ENCODE measurements at regions not wholly inside any gene's neighbourhood (a gene's known extent, or its start where the extent isn't known, plus 50 kb on each side); places are given as distances from the start of the nearest gene placed in this dataset.
"Not testable (repeated sequence)": the region's sequence is repeated elsewhere in the genome, so short reads cannot be mapped to it uniquely, and the experiment has no call there.

- not testable (repeated sequence) for DNase-seq (ENCODE audit: low read depth in 2 of 2)
Measured at GRCh38 chr18:15315301-15315700, 567.3 kb downstream of the ANKRD30B start.

GRCh38 chr18:15318655-15319054 is 570.7 kb downstream of the ANKRD30B start:
- not testable (repeated sequence) for DNase-seq (ENCODE audit: low read depth in 2 of 2)

GRCh38 chr18:15329713-15330112 is 581.7 kb downstream of the ANKRD30B start:
- DNase-seq (ENCODE audit: low read depth in 2 of 2) = not testable (repeated sequence)

- DNase-seq (ENCODE audit: low read depth in 2 of 2) = not testable (repeated sequence)
Measured at GRCh38 chr18:15330149-15330548, 582.2 kb downstream of the ANKRD30B start.

GRCh38 chr18:15330600-15330999 is 582.6 kb downstream of the ANKRD30B start:
- DNase-seq (ENCODE audit: low read depth in 2 of 2) = not testable (repeated sequence)

- DNase-seq (ENCODE audit: low read depth in 2 of 2) = not testable (repeated sequence)
Measured at GRCh38 chr18:15375671-15376070, 627.7 kb downstream of the ANKRD30B start.

GRCh38 chr18:15407874-15408273 is 659.9 kb downstream of the ANKRD30B start:
- peak; percentile 1 to 2 for DNase-seq (ENCODE audit: low read depth in 2 of 2)

Data from lung microvascular endothelial cell (primary cell).